HG03521 (cell line): ENCODE measurements at regions not wholly inside any gene's neighbourhood (a gene's known extent, or its start where the extent isn't known, plus 50 kb on each side); places are given as distances from the start of the nearest gene placed in this dataset.
A peak's percentile ranks its signal among the peaks of the same experiment; 100 is the strongest.
"Not testable (repeated sequence)": the region's sequence is repeated elsewhere in the genome, so short reads cannot be mapped to it uniquely, and the experiment has no call there.

Source experiments
- ATAC-seq: cut with Tn5 transposase; IDR thresholded peaks from one replicate; pipeline ENCODE4 v1.9.1; 2021; ENCODE audit warnings: mild to moderate bottlenecking, moderate library complexity; ENCODE audit not compliant: unreplicated experiment

DNA sequence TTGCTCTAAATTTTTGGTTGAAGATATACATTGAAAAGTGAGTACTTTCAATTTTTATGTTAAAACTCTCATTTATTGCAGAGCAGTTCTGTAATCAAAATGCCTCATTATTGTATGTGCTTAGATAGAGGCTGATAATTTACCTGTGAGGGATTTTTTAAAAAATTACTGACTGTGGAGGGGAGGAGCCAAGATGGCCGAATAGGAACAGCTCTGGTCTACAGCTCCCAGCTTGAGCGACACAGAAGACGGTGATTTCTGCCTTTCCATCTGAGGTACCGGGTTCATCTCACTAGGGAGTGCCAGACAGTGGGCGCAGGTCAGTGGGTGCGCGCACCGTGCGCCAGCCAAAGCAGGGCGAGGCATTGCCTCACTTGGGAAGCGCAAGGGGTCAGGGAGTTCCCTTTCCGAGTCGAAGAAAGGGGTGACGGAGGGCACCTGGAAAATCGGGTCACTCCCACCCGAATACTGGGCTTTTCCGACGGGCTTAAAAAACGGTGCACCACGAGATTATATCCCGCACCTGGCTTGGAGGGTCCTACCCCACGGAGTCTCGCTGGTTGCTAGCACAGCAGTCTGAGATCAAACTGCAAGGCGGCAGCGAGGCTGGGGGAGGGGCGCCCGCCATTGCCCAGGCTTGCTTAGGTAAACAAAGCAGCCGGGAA is 89.4 kb downstream of the DDX11 start:
- not testable (repeated sequence) for ATAC-seq

DNA sequence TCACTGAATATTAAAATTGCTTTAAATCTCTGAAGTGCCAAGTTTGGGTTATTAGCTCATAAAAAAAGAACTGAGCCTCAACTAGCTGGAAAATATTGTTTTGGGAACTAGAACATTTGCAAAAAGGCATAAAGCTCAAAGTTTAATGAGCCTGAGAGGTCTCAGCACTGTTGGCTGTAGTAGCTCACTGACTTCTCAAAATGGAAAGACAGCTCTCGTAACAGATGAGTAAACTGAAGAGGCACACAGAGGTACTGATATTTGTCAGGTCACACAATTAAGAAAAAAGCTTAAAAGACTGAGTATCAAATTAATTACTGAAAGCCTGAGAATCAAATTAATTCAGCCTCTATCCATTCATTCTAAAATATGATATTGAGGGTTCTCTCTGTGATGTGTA is 100.6 kb downstream of the DDX11 start:
- ATAC-seq = not testable (repeated sequence)

DNA sequence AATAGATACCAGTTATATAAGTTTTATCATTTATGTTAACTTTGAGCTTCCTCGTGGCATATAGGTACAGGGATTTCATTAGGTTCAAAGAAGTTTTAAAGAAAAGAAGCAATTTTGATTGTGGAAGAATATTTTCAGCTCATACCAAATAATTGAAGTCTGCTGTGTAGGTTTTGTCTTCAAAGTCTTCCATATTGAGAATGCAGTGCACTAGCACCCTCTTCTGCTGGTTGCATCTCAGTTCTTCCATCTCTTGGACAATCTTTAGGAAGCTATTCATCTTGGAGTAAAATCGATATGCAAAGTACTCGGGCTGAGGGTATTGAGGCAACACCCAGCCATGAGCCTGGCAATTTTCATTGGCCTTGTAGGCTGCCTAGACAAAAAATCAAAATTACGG is 103.9 kb downstream of the DDX11 start:
- ATAC-seq = not testable (repeated sequence)

GRCh38 chr12:31178875-31179274 is 105.2 kb downstream of the DDX11 start:
- ATAC-seq = not testable (repeated sequence)

DNA sequence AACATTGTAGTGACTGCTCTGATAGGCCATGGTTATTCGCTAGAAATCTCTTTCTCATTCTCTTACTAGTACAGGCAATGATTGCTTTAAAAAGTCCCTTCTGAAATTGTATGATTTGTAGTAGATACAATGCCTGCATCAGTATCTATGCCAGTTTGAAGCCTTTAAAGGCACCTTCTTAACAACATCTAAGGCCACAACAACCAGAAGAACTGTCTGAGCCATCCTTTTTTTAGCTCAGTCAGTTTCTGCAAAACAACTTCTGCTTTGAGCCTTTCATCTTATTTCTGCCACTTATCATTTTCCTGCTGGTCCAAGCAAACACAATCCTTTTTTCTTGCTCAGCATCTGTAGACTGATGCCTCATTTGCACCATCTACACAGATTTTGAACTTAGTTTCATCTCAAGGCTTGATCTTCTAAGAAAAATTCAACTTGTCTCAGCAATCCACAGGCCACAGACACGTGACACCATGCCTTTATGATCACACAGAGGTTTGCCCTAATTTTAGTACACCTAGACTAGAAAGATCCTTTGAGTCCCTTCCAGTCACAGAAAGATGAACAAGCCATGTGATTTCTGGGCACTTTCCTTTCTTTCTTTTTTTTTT is 106.1 kb downstream of the DDX11 start:
- ATAC-seq = not testable (repeated sequence)

DNA sequence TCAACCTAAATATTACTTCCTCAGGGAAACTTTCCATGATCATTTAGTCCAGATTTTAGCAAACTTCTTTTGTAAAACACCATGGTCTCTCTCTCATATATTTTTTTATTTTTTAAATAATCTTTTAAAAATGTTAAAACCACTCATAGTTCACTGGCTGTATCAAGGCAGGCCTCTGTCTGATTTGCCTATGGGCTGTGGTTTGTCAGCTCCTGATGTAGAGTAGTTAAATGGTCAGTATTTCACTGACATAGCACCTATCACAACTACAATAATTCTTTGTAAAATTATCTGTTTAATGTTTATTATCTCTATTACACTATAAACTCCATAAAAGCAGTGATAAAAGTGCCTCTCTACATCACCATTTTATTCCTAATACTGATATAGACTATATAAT is 108.9 kb downstream of the DDX11 start:
- not testable (repeated sequence) for ATAC-seq

DNA sequence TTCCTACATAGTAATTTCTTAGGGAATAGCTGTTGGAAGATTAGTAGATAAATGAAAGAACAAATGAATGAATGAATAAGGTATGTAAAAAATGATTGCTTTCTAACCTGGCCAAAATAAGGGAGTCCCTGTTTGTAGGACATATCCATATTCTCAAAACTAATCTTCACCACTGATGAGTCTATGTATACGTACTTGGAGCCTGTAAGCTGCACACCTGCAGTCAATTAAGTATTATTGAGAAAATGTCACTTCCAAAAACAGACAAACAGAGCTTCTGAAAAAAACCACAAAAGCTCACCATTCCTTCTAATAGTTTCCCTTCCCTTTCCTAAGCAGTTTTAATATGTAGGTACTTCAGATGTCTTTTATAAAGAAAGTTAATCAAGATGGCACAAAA is 109.4 kb downstream of the DDX11 start:
- not testable (repeated sequence) for ATAC-seq

DNA sequence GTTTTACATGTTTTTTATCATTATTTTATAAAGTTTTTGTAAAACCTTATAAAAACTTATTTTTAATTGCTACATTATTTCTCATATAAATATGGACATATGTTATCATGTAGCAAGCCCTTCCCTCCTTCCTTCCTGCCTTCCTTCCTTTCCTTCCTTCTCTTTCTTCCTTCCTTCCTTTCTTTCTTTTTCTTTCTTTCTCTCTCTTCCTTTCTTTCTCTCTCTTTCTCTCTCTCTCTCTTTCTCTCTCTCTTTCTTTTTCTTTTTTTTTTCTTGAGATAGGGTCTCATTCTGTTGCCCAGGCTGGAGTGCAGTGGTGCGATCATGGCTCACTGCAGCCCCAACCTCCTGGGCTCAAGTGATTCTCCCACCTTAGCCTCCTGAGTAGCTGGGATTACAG is 110.2 kb downstream of the DDX11 start:
- not testable (repeated sequence) for ATAC-seq

DNA sequence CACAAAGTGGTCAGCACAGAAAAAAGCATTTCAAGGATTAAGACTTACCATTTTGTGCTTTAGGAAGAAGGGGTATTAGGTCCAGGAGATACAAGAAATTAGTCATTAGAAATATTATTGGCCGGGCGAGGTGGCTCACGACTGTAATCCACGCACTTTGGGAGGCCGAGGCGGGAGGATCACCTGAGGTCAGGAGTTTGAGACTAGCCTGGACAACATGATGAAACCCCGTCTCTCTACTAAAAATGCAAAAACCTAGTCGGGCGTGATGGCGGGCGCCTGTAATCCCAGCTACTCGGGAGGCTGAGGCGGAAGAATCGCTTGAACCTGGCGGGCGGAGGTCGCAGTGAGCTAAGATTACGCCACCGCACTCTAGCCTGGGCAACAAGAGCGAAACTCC is 111.0 kb downstream of the DDX11 start:
- ATAC-seq = not testable (repeated sequence)

DNA sequence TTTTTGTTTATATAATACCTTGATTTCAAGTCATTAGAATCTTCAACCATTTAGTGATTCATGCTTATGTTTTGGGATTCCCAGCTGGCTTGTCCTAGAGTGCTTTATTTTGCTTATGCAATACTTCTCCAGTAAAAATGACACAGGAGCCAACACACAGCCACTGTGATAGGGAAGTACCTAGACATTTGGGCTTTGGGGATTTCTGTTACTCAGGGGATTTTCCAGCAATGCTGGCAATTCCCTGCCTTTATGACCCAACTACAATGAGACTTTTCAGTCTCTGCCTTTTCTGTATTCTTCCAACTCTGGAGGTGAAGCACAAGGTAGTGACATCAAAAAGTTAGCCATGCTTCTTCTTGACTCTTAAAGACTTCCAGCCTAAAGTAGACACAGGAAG is 119.0 kb downstream of the DDX11 start:
- not testable (repeated sequence) for ATAC-seq

- not testable (repeated sequence) for ATAC-seq
Measured at GRCh38 chr12:31195620-31196019, 122.0 kb downstream of the DDX11 start.

GRCh38 chr12:31199476-31199875 is 125.8 kb downstream of the DDX11 start:
- ATAC-seq = not testable (repeated sequence)

DNA sequence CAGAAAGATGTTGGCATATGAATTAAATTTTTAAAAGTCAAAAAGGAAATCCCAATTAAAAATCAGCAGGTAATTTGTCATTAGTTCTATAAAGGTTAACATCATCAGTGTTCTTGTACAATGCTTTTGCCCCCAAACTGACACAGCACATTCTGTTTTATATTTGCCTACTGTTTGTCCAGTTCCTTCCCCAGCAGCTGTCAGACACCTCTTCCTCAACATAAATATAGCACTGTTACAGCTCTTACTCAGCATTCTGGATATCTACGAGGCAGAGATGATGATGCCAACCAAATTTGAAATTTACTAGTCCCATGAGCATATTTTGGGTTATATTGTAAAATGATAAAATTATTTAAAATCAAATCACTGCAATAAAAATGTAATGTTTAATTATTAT is 124.6 kb downstream of the SINHCAF start:
- ATAC-seq = no peak

- no peak for ATAC-seq
Measured at GRCh38 chr12:31203261-31203660, 122.7 kb downstream of the SINHCAF start.

DNA sequence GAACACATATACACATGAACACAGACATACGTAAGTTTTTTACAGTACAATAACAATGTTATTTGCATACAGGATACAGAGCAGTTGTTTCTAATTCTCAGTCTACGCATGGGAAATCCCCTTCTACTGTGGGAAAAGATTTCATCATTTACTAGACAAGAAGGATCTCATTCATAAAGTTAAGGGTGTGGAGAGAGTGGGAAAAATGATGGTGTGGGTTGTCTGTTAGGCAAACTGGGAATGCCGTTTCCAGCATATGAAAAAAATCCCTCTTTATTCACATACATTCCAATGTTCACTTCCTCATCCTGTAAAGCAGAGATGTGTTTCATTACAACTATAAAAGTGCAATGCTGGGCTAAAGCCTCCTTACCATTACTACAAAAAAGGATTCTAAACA is 120.9 kb downstream of the SINHCAF start:
- ATAC-seq = peak; percentile 81

DNA sequence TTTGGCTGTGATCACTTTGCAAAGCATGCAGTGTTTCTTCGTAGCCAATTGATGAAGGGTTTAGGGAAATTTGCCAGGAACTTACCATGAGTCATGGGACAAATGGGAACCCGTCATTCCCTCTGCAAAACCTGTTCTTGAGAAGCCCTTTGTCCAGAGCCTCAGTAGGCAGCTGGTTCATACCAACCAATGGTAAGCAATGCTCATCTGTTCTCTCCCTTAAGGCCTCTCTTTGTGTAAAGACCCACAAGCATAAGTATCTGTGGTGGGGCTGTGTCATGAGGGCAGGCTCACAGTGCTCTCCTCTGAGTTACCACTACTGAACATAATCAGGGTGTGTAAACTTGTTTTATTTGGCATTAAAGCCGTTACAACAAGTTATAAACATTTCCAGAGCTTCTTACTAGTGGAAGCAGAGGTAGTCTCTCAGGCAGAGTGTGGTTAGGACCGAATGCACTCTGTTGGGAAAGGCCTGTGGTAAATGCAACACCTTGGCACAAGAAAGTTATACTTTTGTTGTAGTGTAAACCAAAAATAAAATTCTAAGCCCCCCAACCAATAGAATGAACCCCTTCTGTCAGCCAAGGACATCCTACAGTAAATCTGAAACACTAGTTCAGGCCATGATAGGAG is 119.8 kb downstream of the SINHCAF start:
- no peak for ATAC-seq

DNA sequence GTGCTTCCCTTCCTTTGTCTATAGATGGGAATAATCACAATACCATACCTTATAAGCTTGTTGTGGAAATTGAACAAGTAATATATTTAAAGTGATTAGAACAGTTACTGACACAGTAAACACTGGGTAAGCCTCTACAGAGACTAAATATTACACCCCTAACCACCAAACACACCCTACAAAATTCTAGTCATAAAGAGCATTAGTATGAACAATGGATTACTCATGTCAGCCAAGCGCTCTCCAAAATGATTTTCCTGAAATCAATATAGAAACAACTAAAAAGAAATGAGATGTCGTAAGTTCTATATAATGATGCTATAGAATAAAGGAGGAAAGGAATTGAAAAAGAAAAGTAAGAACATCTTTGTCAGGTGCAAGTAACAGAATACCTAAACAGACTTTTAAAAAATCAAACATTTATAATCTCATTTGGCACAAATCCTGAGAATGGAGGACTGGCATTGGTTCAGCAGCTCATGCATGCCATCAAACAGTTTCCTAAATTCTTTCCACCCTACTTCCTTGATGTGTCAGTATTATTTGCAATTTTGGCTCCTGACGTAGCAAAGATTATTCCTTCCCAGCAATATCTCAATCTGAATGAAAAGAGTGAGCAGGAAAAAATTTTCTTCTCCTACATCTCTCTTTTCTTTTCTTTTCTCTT is 118.0 kb downstream of the SINHCAF start:
- no peak for ATAC-seq

DNA sequence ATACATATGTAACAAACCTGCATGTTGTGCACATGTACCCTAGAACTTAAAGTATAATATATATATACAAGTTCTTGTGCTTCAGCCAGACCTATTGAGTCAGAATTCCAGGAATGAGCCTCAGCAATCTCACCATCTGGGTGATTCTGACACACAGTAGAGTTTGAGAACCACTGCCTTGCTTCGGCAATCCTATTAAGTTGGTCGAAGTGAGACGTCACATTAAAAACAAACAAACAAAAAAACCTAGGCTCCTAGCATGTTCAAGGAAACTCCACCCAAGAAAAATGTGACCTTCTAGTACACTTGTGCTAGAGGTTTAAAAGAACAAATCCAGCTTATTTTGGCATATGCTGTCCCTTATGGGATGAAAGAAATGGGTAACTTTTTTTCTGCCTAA is 115.8 kb downstream of the SINHCAF start:
- no peak for ATAC-seq

DNA sequence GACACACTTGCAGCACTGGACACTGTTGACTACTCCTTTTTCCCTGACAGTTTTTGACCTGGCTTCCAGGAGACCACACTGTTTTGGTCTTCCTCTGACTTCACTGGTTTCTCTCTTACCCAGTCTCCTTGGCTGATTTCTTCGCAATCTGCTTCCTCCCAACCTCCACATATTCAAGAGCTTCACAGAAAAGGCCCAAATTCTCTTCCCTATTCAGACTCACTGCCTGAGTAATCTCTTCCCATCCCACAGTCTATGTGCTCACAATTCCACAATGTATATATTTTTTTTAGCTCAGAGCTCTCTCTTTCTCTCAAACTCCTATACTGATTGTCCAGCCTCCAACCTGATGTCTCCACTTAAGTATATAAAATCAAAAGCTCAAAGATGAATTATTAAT is 115.4 kb downstream of the SINHCAF start:
- no peak for ATAC-seq

GRCh38 chr12:31214626-31215517 is 111.1 kb downstream of the SINHCAF start:
- no peak for ATAC-seq
